GM12891 (cell line): ENCODE measurements at regions not wholly inside any gene's neighbourhood (a gene's known extent, or its start where the extent isn't known, plus 50 kb on each side); places are given as distances from the start of the nearest gene placed in this dataset.

Experiments
- DNase-seq: peaks from one replicate; pipeline ENCODE4 v3.0.0; 2011; ENCODE audit warnings: low spot score; ENCODE audit not compliant: insufficient read length
- FAIRE-seq: peaks from 2 replicates; lab custom pipeline; 2011; peaks lifted over from hg19 to GRCh38; lab: Jason Lieb, UNC
- PAX5 ChIP-seq: IDR thresholded peaks from 2 replicates; pipeline ENCODE4 v1.6.1; 2011; ENCODE audit warnings: low read length, moderate library complexity, mild to moderate bottlenecking; ENCODE audit not compliant: insufficient read depth, severe bottlenecking
- POLR2A ChIP-seq: IDR thresholded peaks from 2 replicates; pipeline ENCODE4 v1.6.1; 2011; ENCODE audit warnings: low read depth, low read length, control low read depth
- POLR2AphosphoS5 ChIP-seq: IDR thresholded peaks from 2 replicates; pipeline ENCODE4 v1.6.1; 2011; ENCODE audit warnings: low read depth, low read length, control low read depth
- POU2F2 ChIP-seq: IDR thresholded peaks from 2 replicates; pipeline ENCODE4 v1.6.1; 2011; ENCODE audit warnings: low read depth, mild to moderate bottlenecking, control low read depth, low read length, moderate library complexity
- SPI1 ChIP-seq: IDR thresholded peaks from 2 replicates; pipeline ENCODE4 v1.6.1; 2011; ENCODE audit warnings: low read depth, low read length, control low read depth
- TAF1 ChIP-seq: IDR thresholded peaks from 2 replicates; pipeline ENCODE4 v1.6.1; 2011; ENCODE audit warnings: low read depth, low read length, control low read depth

GRCh38 chr9:89885156-89885555 is 280.3 kb downstream of the GADD45G start:
- no peak for DNase-seq
- TF ChIP-seq SPI1 = no peak
- no peak for TF ChIP-seq POU2F2
- TF ChIP-seq PAX5 = no peak
- no peak for TF ChIP-seq POLR2A
- no peak for TF ChIP-seq POLR2AphosphoS5
- TF ChIP-seq TAF1 = no peak
- no peak for FAIRE-seq

- TF ChIP-seq SPI1 (no peak), PAX5 (no peak), POLR2A (no peak), TAF1 (no peak), POU2F2 (no peak), POLR2AphosphoS5 (no peak)
- no peak for DNase-seq
- no peak for FAIRE-seq
These were observed 281.5 kb downstream of the GADD45G start for GRCh38 chr9:89886281-89886700.

GRCh38 chr9:89887286-89887685 is 282.5 kb downstream of the GADD45G start:
- DNase-seq (no peak), FAIRE-seq (no peak)
- TF ChIP-seq POLR2A = no peak
- TF ChIP-seq POLR2AphosphoS5 = no peak

- DNase-seq (no peak), FAIRE-seq (no peak)
- no peak for TF ChIP-seq POU2F2
- TF ChIP-seq SPI1 = no peak
- no peak for TF ChIP-seq POLR2AphosphoS5
- TF ChIP-seq POLR2A = no peak
- TF ChIP-seq PAX5 = no peak
- no peak for TF ChIP-seq TAF1
These were observed 283.4 kb downstream of the GADD45G start for GRCh38 chr9:89888233-89888632.

GRCh38 chr9:89888677-89889076 is 283.9 kb downstream of the GADD45G start:
- TF ChIP-seq POLR2A (no peak), SPI1 (no peak), PAX5 (no peak), POU2F2 (no peak), TAF1 (no peak), POLR2AphosphoS5 (no peak)
- DNase-seq (no peak), FAIRE-seq (no peak)

GRCh38 chr9:89889865-89890264 is 285.1 kb downstream of the GADD45G start:
- FAIRE-seq = no peak
- TF ChIP-seq PAX5 (no peak), POLR2AphosphoS5 (no peak), POU2F2 (no peak), SPI1 (no peak), POLR2A (no peak), TAF1 (no peak)
- DNase-seq = no peak

GRCh38 chr9:89890326-89890980 is 285.6 kb downstream of the GADD45G start:
- TF ChIP-seq POLR2AphosphoS5 (no peak), PAX5 (no peak), SPI1 (no peak), POLR2A (no peak), TAF1 (no peak), POU2F2 (no peak)
- DNase-seq (no peak), FAIRE-seq (no peak)

GRCh38 chr9:89891221-89891590 is 286.4 kb downstream of the GADD45G start:
- DNase-seq (no peak), FAIRE-seq (no peak)
- no peak for TF ChIP-seq POLR2A
- TF ChIP-seq POLR2AphosphoS5 = no peak
- no peak for TF ChIP-seq SPI1
- TF ChIP-seq TAF1 = no peak
- TF ChIP-seq POU2F2 = no peak
- no peak for TF ChIP-seq PAX5

GRCh38 chr9:89891591-89892304 is 286.9 kb downstream of the GADD45G start:
- FAIRE-seq = no peak
- no peak for TF ChIP-seq TAF1
- TF ChIP-seq POLR2AphosphoS5 = no peak
- TF ChIP-seq POLR2A = no peak
- TF ChIP-seq POU2F2 = no peak
- no peak for TF ChIP-seq PAX5
- no peak for TF ChIP-seq SPI1

GRCh38 chr9:89892920-89893319 is 288.1 kb downstream of the GADD45G start:
- FAIRE-seq (no peak), DNase-seq (no peak)
- no peak for TF ChIP-seq PAX5
- no peak for TF ChIP-seq POLR2AphosphoS5
- no peak for TF ChIP-seq TAF1
- TF ChIP-seq SPI1 = no peak
- TF ChIP-seq POLR2A = no peak
- TF ChIP-seq POU2F2 = no peak

More at GRCh38 chr9:89891591-89892304, 286.9 kb downstream of the GADD45G start:
- no peak for DNase-seq
